ES-I3 (cell line): ENCODE measurements at regions not wholly inside any gene's neighbourhood (a gene's known extent, or its start where the extent isn't known, plus 50 kb on each side); places are given as distances from the start of the nearest gene placed in this dataset.

Experiments
- H3K36me3 ChIP-seq: 2 replicates; pipeline ENCODE4 v1.6.1; 2013; ENCODE audit warnings: mild to moderate bottlenecking, low read length, control low read depth, moderate library complexity; ENCODE audit not compliant: insufficient read depth
- H3K4me1 ChIP-seq: 2 replicates; pipeline ENCODE4 v1.6.1; 2013; ENCODE audit warnings: mild to moderate bottlenecking, control low read depth, low read length; ENCODE audit not compliant: insufficient read depth
- H3K9ac ChIP-seq: 2 replicates; pipeline ENCODE4 v1.6.1; 2013; ENCODE audit warnings: low read depth, mild to moderate bottlenecking, low read length, moderate library complexity
- H3K9me3 ChIP-seq: 2 replicates; pipeline ENCODE4 v1.6.1; 2013; ENCODE audit warnings: mild to moderate bottlenecking, low read length, moderate library complexity; ENCODE audit not compliant: control insufficient read depth, insufficient read depth

DNA sequence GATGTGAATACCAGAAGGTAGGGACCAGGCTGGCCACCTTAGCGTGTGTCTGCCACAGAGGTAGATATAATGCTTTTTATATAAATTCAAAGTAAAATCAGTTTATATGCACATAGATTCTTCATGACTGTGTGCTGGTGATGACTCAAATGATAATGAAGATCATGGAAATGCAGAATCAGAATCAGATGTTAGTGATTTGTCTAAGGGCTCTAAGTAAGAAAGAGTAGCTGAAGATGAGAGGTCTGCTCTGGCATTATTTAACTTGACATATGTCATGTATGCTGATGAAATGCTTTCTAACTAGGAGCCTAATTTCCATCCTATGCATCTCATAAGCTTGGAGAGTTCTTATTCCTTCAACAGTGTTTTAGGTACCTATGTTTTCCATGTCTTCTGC is 50.3 kb upstream of the DPH6 start:
- no peaks in the 10 kb centered on the region for H3K4me1 ChIP-seq
- H3K9me3 ChIP-seq: peaks cover 4% of the 10 kb centered on the region; the same call in 1 of the 2 replicates
- H3K9ac ChIP-seq: no peak overlapping the region
- H3K36me3 ChIP-seq: no peaks in the 10 kb centered on the region

DNA sequence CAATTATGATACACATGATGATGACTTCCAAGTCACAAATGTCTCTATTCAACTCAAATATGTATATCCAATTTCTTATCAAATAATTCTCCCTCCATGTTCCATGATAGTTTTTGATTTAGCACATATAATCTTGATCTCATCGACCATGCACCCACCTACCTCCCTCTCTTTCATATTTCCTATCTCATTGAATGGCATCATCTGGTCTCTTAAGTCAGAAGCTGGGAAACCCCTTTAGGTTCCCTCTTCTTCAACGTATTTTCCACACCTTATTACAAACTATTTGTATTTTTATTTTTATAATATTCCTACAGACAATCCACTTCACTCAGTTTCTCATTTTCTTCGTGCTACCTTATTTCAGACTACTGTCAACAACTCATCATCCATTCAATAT is 56.9 kb upstream of the DPH6 start:
- Histone ChIP-seq H3K4me1 (no peaks in the 10 kb centered on the region), H3K36me3 (no peaks in the 10 kb centered on the region), H3K9me3 (no peaks in the 10 kb centered on the region; the same call in 1 of the 2 replicates), H3K9ac (no peak overlapping the region)

DNA sequence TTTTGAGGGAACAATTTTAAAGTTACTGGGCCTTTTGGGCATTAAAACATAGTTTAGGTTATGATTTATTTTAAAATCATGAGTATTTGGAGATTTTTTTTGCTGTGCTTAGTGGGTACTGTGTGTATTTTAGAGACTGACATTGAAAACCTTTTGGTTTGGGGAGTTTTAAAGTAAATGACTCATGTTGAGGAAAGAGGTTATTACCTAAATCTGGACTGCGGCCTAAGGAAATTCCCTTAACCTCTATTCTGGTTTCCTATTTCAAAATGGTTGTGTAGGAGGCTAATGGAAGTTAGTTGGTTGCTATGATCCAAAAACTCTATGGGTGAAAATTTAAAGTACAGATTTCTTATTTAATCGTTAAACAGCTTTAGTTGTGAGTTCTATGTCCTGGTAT is 57.3 kb upstream of the DPH6 start:
- no peaks in the 10 kb centered on the region; the same call in 1 of the 2 replicates for H3K9me3 ChIP-seq
- no peaks in the 10 kb centered on the region for H3K36me3 ChIP-seq
- H3K9ac ChIP-seq: no peak overlapping the region
- no peaks in the 10 kb centered on the region for H3K4me1 ChIP-seq

DNA sequence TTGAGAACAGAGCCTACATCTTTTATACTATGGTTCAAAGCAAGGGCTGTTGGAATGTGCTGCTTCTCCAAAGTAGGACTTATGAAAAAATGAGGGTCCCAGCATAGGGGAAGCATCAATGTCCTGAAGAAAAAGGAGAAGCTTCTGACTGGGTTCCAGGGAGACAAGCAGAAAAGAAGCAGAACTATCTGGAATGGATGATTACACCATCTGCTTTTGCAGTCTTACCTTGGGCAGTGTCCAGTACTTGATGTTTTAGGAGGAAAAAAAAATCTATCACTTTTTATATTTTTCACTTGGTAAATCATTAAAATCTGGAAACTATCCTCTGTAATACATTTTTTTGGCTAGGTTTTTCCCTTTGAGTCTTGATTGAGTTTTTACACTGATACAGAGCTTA is 57.9 kb upstream of the DPH6 start:
- Histone ChIP-seq H3K9me3 (no peaks in the 10 kb centered on the region; the same call in 1 of the 2 replicates), H3K36me3 (no peaks in the 10 kb centered on the region), H3K4me1 (no peaks in the 10 kb centered on the region), H3K9ac (no peak overlapping the region)

DNA sequence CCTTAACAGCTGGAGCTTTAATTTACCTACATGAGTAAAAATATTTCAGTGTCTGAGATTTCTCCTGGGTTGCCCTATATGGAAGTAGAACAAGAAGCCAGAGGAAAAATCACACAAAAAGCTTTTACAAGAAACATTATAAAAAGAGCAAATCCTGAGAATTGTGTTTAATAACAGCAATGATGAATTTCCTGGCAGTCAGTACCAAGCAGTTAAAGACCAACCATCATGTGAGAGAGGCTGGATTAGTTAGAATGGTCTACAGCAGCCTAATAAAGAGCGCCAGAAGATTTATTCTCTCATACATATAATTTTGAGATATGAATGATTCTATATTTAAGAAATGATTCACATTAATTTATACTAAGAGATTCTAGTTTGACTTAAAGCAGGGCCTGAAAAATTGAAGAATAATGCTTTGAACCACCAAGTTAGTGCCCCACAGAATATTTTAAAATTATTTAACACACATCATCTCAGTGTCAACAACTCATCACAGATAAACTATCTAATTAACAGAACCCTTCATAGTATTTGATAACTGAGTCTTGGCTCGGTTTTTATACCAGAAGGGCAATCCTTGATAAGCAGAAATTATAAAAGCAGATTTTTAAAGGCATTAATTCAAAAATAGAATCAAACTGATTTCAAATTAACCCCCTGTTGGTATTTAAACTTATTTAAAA is 59.9 kb upstream of the DPH6 start:
- Histone ChIP-seq H3K4me1 (no peaks in the 10 kb centered on the region), H3K36me3 (no peaks in the 10 kb centered on the region), H3K9ac (no peak overlapping the region), H3K9me3 (no peaks in the 10 kb centered on the region; the same call in 1 of the 2 replicates)

DNA sequence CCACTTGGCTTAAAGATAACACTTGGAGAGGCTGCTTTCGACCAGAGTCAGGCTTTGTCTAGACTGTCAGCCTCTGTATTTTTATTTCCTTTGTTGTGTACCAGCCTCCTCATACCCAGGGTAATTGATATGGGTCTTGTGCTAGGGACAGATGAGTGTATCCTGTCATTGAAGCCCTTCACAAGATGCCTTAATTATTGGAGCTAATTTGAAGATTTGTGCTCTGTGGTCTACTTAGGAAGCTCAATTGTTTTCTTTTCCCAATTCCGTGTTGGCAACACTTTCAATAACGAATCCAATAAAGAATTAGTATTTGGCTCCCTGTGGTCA is 60.5 kb upstream of the DPH6 start:
- H3K9me3 ChIP-seq: no peaks in the 10 kb centered on the region; the same call in 1 of the 2 replicates
- H3K4me1 ChIP-seq: no peaks in the 10 kb centered on the region
- no peak overlapping the region for H3K9ac ChIP-seq
- H3K36me3 ChIP-seq: no peaks in the 10 kb centered on the region

DNA sequence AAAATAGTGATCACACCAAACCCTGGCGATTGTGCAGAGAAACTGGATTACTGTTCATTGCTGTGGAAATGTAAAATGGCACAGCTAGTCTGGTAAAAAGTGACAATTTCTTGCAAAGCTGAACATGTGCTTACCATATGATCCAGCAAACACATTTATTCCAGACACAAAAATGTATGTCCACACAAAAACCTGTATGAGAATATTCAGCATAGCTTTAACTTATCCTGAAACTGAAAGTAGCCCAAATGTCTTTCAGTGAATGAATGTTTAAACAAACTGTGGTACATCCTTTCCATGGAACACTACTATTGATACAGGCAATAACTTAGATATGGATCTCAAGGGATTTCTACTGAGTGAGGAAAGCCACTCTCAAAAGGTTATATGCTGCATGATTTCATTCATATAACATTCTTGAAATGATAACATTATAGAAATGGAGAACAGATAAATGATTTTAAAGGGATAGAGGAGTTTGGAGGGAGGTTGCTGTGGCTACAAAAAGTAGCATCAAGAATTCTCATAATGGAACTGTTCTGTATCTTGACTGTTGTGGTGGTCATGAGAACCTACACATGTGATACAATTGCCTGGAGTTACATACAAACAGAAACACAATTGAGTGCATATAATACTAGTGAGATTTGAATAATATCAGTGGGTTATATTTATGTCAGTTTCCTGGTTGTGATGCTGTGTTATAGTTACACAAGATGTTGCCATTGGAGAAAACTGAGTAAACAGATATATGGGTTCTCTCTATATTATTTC is 70.7 kb upstream of the DPH6 start:
- no peak overlapping the region for H3K9ac ChIP-seq
- H3K4me1 ChIP-seq: no peaks in the 10 kb centered on the region
- H3K36me3 ChIP-seq: no peaks in the 10 kb centered on the region
- no peaks in the 10 kb centered on the region for H3K9me3 ChIP-seq

DNA sequence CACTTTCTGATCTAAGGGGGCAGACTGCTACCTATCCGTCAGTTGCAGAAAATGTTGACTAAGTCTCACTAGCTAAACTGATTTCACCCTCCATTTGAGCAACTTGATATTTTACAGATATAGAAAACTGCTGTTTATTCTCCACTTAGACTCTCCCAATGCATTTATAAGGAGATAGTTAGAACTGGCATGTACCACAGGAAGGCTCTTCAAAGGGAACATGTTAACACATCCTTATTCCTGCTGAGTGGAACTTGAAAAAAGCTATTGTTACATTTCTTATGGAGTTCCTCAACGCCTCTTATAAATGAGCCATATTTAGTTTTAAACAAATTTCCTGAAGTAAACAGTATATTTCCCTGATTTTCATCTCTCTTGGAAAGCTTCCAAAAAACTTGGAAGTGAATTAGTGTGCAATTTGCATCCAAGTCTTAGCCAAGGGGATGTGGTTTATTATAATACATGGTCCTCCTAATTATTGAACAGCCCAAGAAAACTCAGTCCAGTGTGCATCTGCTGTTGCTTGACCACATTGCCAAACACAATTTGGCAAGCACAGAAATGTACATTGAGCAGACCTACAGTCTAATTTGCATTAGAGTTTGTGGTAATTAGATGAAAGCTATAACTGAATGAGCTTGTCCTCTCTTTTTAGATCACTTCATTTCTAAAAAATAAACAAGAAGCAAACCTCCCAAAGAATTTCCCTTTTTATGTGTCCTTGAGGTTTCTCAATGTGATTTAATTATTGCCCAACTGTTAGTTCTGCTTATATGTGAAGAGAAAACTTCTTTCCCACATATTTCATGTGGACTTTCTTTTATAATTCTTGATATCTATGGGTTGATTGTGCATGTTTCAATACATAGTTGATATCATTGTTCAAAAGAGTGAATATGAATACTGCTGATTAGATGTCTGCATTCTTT is 72.6 kb upstream of the DPH6 start:
- no peak overlapping the region for H3K9ac ChIP-seq

DNA sequence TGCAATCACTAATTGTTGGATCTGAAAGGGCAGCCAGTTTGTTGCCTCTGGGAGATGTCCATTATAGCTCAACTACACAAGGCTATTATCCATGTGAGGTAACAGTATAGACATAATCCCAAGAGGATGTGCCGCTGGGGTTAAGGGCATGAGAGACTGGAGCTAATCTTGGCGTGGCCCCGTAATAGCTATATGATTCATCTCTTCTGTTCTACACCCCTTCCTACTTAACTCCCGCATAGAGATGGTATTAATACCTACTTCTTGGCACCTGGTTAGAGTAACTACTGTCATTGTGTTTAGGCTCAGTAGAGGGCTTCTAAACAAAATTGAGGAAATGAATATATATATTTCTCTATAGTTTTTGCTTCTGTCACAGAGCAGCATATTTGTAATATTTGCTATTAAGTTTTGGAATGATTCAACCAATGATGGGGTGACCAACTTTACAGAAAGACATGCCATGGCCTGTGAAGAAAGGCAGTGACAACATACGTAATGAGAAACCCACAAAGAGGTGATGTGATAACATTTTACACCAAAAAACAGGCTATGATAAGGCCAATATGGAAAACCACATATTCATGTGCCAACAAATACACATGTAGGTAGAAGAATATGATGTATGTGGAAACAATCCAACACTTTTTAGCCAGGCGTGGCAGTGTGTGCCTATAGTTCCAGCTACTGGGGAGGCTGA is 76.8 kb upstream of the DPH6 start:
- no peaks in the 10 kb centered on the region; the same call in 1 of the 2 replicates for H3K4me1 ChIP-seq
- no peaks in the 10 kb centered on the region for H3K9me3 ChIP-seq
- no peak overlapping the region for H3K9ac ChIP-seq
- H3K36me3 ChIP-seq: no peaks in the 10 kb centered on the region

More for the DNA sequence above, 72.6 kb upstream of the DPH6 start:
- H3K9me3 ChIP-seq: no peaks in the 10 kb centered on the region
- H3K4me1 ChIP-seq: no peaks in the 10 kb centered on the region
- H3K36me3 ChIP-seq: no peaks in the 10 kb centered on the region

DNA sequence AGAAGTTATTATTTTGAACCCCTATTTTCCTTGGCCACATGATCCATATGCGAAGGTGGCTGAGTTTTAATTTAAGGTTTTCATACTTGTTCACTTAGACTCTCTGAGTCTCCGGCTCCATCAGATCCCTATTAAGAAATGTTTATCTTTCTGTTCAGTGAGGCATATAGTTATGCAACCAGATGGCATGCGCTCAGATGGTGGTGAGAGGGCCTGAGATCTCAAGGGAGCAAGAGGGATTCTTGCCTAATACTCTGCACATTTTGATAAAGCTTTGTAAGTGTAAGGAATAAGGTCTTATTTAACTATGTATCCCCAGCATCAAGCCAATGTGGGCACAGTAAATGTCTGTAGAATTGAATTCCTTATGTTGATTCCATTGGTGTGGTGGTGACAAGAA is 78.9 kb upstream of the DPH6 start:
- Histone ChIP-seq H3K4me1 (no peaks in the 10 kb centered on the region; the same call in 1 of the 2 replicates), H3K36me3 (no peaks in the 10 kb centered on the region), H3K9me3 (no peaks in the 10 kb centered on the region), H3K9ac (no peak overlapping the region)

DNA sequence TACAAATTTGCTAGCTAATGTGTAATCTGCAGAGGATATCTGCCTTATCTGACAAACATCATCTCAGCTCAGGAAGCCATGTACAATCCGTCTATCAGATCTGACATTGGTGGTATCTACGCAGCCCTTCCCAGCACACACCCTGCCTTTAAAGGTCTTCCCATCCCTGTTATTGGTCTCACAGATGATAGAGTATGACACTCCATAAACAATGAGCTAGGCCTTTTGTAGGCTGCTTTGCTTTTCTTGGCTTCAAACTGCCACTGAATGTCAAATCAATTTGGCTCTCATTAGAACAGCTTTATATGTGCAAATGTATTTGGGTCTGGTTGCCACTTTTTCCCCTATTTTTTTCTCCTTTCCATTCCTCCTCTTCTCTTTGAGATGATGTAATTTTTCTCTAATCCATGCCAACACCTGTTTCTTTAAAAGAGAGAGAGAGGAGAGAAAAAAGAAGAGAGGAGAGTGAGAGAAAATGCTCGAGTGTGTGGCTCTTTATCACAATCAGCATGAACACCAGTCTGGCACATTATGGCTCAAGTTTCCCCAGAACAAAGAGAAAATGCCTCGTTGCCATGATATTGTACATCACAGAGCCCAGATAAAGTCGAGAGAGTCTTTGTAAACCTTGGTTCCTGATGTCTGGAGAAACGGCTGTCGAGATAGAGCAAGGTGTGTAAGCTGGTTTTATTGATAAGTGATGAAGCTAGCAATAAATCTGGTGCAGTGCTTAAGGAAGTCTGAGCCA is 80.8 kb upstream of the DPH6 start:
- no peaks in the 10 kb centered on the region; the same call in 1 of the 2 replicates for H3K4me1 ChIP-seq
- no peak overlapping the region for H3K9ac ChIP-seq
- H3K9me3 ChIP-seq: no peaks in the 10 kb centered on the region
- no peaks in the 10 kb centered on the region for H3K36me3 ChIP-seq

DNA sequence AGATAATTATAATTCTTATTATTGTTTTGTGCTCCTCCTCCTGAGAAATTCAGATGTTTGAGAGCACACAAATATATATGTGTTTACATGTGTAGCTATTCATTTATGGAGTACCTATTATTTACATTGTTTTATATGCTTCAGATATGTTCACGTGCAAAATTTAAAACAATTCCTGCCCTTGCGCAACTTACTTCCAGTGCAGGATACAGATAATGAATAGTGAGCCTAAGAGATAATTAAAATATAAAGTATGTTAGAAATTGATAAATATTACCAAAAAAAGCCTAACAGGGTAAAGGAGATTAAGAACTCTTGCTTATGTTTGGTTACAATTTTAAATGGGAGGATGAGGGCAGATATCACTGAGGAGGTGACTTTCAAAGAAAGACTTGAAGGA is 81.7 kb upstream of the DPH6 start:
- Histone ChIP-seq H3K36me3 (no peaks in the 10 kb centered on the region), H3K9ac (no peak overlapping the region), H3K9me3 (no peaks in the 10 kb centered on the region), H3K4me1 (no peaks in the 10 kb centered on the region; the same call in 1 of the 2 replicates)

DNA sequence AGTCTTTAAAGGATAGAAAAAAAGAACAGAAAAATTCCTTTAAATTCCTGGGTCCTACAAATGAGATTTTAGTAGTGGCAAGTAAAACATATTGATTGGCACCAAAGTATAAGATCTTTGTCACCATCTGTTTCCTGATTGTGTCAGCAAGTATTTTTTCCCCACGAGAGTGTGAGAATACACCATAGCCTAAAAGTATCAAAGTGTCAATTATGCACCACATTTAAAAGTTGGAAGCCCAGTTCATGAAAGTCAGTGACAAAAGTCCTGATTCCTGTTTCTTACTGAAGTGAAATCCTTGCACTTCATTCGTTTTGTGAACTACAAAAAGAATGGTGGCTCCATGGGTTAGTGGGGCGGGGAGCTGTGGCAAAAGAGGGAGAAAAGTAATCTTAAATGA is 83.8 kb upstream of the DPH6 start:
- H3K36me3 ChIP-seq: no peaks in the 10 kb centered on the region
- H3K9ac ChIP-seq: no peak overlapping the region
- H3K4me1 ChIP-seq: no peaks in the 10 kb centered on the region; the same call in 1 of the 2 replicates
- H3K9me3 ChIP-seq: no peaks in the 10 kb centered on the region
